ENCODE measurements at regions not wholly inside any gene's neighbourhood (a gene's known extent, or its start where the extent isn't known, plus 50 kb on each side); places are given as distances from the start of the nearest gene placed in this dataset.

DNA sequence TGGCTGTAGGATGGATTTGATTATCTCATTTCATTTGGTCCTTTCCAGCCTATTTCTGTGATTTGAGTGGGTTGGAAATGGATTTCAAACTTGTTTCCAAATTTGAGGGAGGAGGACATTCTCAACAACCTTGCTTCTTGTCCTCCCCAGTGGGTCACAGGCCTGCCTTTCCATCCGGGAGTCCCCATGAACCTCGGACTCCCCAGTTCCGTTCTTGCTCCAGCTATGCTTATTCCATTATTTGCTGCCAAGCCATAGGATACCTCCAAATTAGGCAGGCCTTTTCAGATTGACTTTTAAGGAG is 97.8 kb downstream of the DUSP10 start:
- TF ChIP-seq, protein P1, sequence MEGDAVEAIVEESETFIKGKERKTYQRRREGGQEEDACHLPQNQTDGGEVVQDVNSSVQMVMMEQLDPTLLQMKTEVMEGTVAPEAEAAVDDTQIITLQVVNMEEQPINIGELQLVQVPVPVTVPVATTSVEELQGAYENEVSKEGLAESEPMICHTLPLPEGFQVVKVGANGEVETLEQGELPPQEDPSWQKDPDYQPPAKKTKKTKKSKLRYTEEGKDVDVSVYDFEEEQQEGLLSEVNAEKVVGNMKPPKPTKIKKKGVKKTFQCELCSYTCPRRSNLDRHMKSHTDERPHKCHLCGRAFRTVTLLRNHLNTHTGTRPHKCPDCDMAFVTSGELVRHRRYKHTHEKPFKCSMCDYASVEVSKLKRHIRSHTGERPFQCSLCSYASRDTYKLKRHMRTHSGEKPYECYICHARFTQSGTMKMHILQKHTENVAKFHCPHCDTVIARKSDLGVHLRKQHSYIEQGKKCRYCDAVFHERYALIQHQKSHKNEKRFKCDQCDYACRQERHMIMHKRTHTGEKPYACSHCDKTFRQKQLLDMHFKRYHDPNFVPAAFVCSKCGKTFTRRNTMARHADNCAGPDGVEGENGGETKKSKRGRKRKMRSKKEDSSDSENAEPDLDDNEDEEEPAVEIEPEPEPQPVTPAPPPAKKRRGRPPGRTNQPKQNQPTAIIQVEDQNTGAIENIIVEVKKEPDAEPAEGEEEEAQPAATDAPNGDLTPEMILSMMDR (IDR thresholded peaks at IDR 0.05 in 8 of 11, conservative IDR thresholded peaks at IDR 0.05 in 3 of 11) = no peak
- no peak for TF ChIP-seq POLR2A (IDR thresholded peaks at IDR 0.05)

Data from spleen (tissue), 7 donors.